AG04450 (cell line): ENCODE measurements at regions not wholly inside any gene's neighbourhood (a gene's known extent, or its start where the extent isn't known, plus 50 kb on each side); places are given as distances from the start of the nearest gene placed in this dataset.
"Not testable (repeated sequence)": the region's sequence is repeated elsewhere in the genome, so short reads cannot be mapped to it uniquely, and the experiment has no call there.

Source experiments
- CTCF ChIA-PET: fragments of 300-600, 350-600 bp; formaldehyde crosslinking; extraction: SDS; loops from one replicate; lab custom pipeline; 2022; ENCODE audit warnings: antibody characterized with exemption, inconsistent platforms; lab: Charles Lee
- POLR2A ChIA-PET: fragments of 350-600 bp; formaldehyde crosslinking; extraction: SDS; loops from one replicate; lab custom pipeline; 2021; ENCODE audit warnings: antibody characterized with exemption, inconsistent platforms; lab: Yijun Ruan, JAX
- DNase-seq: peaks from one replicate; pipeline ENCODE4 v3.0.0-alpha.2; 2011; ENCODE audit warnings: low read depth, low spot score
- H3K27ac ChIP-seq: one replicate; pipeline ENCODE4 v1.5.1; 2012; ENCODE audit warnings: low read depth, low read length, control low read depth
- H3K27me3 ChIP-seq: one replicate; pipeline ENCODE4 v1.6.0; 2012; ENCODE audit warnings: low read length; ENCODE audit not compliant: control insufficient read depth, insufficient read depth
- H3K4me3 ChIP-seq: 2 replicates; pipeline ENCODE4 v1.5.1; 2011; ENCODE audit warnings: mild to moderate bottlenecking, low read depth, low read length, control low read depth
- H3K9me3 ChIP-seq: 2 replicates; pipeline ENCODE4 v1.5.1; 2012; ENCODE audit warnings: low read length; ENCODE audit not compliant: control insufficient read depth, insufficient read depth
- CTCF ChIP-seq: IDR thresholded peaks from 2 replicates; pipeline ENCODE4 v1.5.1; 2011; ENCODE audit warnings: low read depth, low read length, control low read depth, inconsistent platforms

DNA sequence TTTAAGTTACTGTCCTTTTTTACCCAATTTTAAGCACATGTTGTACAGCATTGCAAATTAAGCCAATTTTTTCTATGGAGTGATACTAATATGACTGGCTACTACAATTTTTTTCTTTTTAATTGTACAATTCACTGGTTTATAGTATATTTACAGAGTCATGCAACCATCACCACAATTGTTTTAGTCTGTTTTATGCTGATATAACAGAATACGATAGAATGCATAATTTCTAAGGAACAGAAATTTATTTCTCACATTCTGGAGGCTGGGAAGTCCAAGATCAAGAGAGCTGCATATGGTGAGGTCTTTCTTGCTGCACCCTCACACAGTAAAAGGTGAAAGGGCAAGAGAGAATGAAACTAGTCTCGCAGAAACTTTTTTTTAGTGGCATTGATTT is 125.3 kb downstream of the GLUD2 start:
- H3K9me3 ChIP-seq = no peaks in the 10 kb centered on the region; the same call in 1 of the 2 replicates
- no peak overlapping the region for H3K4me3 ChIP-seq
- POLR2A ChIA-PET = no interaction called here
- H3K27ac ChIP-seq = no peak overlapping the region
- CTCF ChIA-PET = no interaction called here
- DNase-seq = no peak
- no peaks in the 10 kb centered on the region for H3K27me3 ChIP-seq
- no peak for TF ChIP-seq CTCF

- Histone ChIP-seq H3K4me3 (no peak overlapping the region), H3K27me3 (no peaks in the 10 kb centered on the region), H3K27ac (no peak overlapping the region), H3K9me3 (no peaks in the 10 kb centered on the region; the same call in 1 of the 2 replicates)
- DNase-seq = no peak
- ChIA-PET CTCF (no interaction called here), POLR2A (no interaction called here)
- TF ChIP-seq CTCF = no peak
Measured at GRCh38 chrX:121179972-121180371, 132.6 kb downstream of the GLUD2 start.

DNA sequence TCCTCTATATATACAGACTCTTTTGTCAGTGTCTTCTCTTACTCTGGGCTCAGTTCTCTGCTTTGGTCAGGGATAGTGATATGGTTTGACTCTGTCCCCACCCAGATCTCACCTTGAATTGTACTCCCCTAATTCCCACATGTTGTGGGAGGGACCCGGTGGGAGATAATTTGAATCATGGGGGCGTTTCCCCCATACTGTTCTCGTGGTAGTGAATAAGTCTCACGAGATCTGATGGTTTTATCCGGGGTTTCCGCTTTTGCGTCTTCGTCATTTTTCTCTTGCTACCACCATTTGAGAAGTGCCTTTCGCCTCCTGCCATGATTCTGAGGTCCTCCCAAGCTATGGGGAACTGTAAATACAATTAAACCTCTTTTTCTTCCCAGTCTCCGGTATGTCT is 144.4 kb downstream of the GLUD2 start:
- no peak for TF ChIP-seq CTCF
- no peak for DNase-seq
- CTCF ChIA-PET = no interaction called here
- POLR2A ChIA-PET = no interaction called here
- H3K9me3 ChIP-seq = peaks cover 3% of the 10 kb centered on the region; the same call in 1 of the 2 replicates
- no peak overlapping the region for H3K27ac ChIP-seq
- no peak overlapping the region for H3K4me3 ChIP-seq
- H3K27me3 ChIP-seq = no peaks in the 10 kb centered on the region

GRCh38 chrX:121195719-121196118 is 148.3 kb downstream of the GLUD2 start:
- DNase-seq = no peak
- CTCF ChIA-PET = no interaction called here
- no peak overlapping the region for H3K27ac ChIP-seq
- no peak for TF ChIP-seq CTCF
- H3K4me3 ChIP-seq = no peak overlapping the region
- H3K27me3 ChIP-seq = no peaks in the 10 kb centered on the region
- POLR2A ChIA-PET = no interaction called here
- H3K9me3 ChIP-seq = peaks cover 6% of the 10 kb centered on the region; the same call in 1 of the 2 replicates

DNA sequence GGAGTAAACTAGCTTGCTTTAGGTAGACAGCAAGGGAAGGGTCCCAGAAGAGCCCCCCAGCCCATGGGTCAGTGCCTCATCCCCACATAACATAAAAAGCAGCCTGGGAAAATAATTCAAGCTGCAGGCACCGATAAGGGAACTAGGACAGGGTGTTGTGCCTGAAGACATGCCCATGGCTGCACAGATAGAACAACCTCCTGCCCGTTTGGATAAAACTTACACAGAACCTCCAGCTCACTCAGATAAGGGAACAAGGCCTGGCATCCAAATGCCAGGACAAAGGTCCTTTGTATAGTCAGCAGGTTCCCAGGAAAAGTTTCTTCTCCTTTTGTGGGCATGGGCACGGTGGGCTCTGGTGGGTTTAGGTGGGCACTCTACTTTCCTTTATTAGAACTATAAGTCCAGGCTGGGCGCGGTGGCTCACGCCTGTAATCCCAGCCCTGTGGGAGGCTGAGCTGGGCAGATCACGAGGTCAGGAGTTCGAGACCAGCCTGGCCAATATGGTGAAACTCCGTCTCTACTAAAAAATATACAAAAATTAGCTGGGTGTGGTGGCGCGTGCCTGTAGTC is 149.5 kb downstream of the GLUD2 start:
- POLR2A ChIA-PET = not testable (repeated sequence)

DNA sequence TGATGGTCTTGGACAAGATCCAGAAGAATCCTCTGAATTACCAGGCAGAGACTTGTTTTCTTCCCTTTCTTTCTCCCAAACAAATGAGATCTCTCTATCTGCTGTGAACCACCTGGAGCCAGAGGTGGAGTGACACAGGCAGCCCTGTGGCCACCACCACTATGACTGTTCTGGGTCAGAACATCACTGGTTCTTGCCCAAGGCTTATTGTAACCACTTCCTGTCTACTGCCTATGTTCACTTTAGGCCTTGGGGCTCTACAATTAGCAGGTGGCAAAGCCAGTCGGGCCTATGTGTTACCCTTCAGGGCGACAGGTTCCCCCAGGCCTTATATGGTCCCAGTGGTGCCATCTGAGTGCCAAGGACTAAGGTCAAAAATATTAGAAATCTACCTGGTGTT is 161.2 kb downstream of the GLUD2 start:
- Histone ChIP-seq H3K27me3 (no peaks in the 10 kb centered on the region), H3K27ac (no peak overlapping the region), H3K4me3 (no peak overlapping the region), H3K9me3 (peaks cover 4% of the 10 kb centered on the region)
- no peak for TF ChIP-seq CTCF
- ChIA-PET POLR2A (no interaction called here), CTCF (no interaction called here)
- no peak for DNase-seq

More for the DNA sequence above, 149.5 kb downstream of the GLUD2 start:
- H3K27ac ChIP-seq, H3K4me3 ChIP-seq, DNase-seq, H3K27me3 ChIP-seq, CTCF ChIA-PET, H3K9me3 ChIP-seq: not testable (repeated sequence)
